D721Med (cell line): ENCODE measurements at regions not wholly inside any gene's neighbourhood (a gene's known extent, or its start where the extent isn't known, plus 50 kb on each side); places are given as distances from the start of the nearest gene placed in this dataset.

Experiments
- DNase-seq: peaks from one replicate; pipeline ENCODE4 v3.0.0; 2011; ENCODE audit warnings: low spot score; ENCODE audit not compliant: insufficient read length
- FAIRE-seq: peaks from 2 replicates; lab custom pipeline; 2011; peaks lifted over from hg19 to GRCh38; lab: Jason Lieb, UNC
- CTCF ChIP-seq: IDR thresholded peaks from 2 replicates; pipeline ENCODE4 v1.5.1; 2012; ENCODE audit warnings: mild to moderate bottlenecking, control low read depth; ENCODE audit not compliant: insufficient read depth; ENCODE audit errors: missing control alignments

- no peak for FAIRE-seq
- no peak for DNase-seq
- TF ChIP-seq CTCF: no peak
These were observed 147.4 kb downstream of the ACTBL2 start for GRCh38 chr5:57335092-57335660.

- no peak for DNase-seq
- no peak for TF ChIP-seq CTCF
- FAIRE-seq: no peak
These were observed 148.1 kb downstream of the ACTBL2 start for GRCh38 chr5:57334475-57334874.

GRCh38 chr5:57332361-57332760, 150.2 kb downstream of the ACTBL2 start:
- DNase-seq: no peak
- TF ChIP-seq CTCF: no peak
- FAIRE-seq: no peak

DNA sequence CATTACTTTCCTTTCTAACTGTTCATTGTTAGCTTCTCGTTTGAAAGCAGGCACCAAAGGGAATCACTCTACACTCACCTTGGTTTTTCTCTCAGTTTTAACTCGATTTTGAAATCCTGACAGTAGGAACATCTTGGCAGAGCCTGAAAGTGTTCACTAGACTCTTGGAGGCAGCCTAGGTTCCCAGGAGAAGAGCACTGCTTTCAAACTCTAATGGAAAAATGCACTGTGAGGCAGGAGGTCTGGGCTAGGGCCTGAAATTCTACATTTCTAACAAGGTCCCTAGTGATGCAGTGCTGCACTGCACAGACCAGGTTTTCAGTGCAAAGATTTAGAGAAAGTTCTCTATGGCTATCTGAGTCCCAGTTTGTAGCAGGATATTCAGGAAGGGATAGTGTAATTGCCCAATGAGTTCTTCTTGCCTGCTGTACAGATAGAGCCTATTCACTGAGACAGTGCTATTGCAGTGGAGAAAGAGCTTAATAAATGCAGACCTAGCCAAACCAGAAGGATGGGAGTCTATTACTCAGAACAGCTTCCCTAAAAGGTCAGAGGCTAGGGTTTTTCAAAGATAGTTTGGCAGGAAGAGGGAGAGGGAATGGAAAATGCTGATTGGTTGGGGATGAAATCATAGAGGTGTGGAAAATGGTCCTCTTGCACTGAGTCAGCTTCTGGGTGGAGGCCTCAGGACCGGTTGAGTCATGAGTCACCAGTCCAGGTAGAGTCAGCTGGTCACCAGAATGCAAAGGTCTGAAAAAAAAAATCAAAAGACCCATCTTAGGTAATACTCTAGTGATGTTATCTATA, 153.9 kb downstream of the GPBP1 start:
- FAIRE-seq (no peak), DNase-seq (no peak)
- TF ChIP-seq CTCF: no peak

DNA sequence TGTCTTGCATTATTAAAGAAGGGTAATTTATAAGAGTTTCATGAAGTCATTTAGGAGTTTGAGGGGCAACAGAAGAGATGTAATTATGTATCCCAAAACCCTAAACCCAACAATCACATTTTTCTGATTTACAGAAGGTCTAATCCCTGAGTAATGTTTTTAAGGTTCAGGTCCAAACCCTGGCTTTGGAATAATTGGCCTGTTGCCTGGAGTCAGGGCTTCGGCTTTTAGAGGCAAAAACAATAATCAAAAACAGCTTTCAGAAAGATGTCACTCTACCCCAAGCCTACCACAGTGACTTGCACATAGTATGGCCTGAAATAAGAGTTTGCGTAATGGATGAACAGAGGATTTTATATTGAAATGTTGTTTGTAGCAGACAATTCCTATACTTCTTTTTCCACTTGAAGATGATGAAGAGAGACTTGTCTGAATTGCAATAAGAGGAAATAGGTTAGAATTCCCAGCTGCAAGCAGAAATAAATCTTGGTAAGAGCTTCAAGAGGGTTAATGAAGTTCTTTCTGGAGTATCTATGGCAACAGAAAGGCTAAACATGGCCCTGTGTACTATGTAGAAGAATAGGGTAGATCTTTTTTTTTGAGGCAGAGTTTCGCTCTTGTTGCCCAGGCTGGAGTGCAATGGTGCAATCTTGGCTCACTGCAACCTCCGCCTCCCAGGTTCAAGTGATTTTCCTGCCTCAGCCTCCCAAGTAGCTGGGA, 152.0 kb downstream of the GPBP1 start:
- DNase-seq: no peak
- TF ChIP-seq CTCF: no peak
- FAIRE-seq: no peak

GRCh38 chr5:57324861-57325260, 151.0 kb downstream of the GPBP1 start:
- no peak for FAIRE-seq
- DNase-seq: no peak
- no peak for TF ChIP-seq CTCF
